ENCODE measurements at regions not wholly inside any gene's neighbourhood (a gene's known extent, or its start where the extent isn't known, plus 50 kb on each side); places are given as distances from the start of the nearest gene placed in this dataset.

- Histone ChIP-seq H3K27ac (no peak overlapping the region), H3K36me3 (no peaks in the 10 kb centered on the region), H3K4me3 (no peak overlapping the region), H3K27me3 (no peaks in the 10 kb centered on the region), H3K4me1 (ENCODE audit: insufficient read depth) (no peaks in the 10 kb centered on the region), H3K9me3 (no peaks in the 10 kb centered on the region)
- DNase-seq, result no peak
- no peak for TF ChIP-seq CTCF (IDR thresholded peaks at IDR 0.05)
- TF ChIP-seq POLR2A (IDR thresholded peaks at IDR 0.05), result no peak
- no peak for TF ChIP-seq EP300 (IDR thresholded peaks at IDR 0.05)
- intact Hi-C loops (cut with DNase I), result no loop called here
These were observed 121.3 kb upstream of the NRXN1 start for GRCh38 chr2:51153236-51153635.

GRCh38 chr2:51151490-51152140 lies 119.7 kb upstream of the NRXN1 start:
- TF ChIP-seq CTCF (IDR thresholded peaks at IDR 0.05) (no peak), POLR2A (IDR thresholded peaks at IDR 0.05) (no peak)
- no peak for DNase-seq
- Histone ChIP-seq H3K9me3 (no peaks in the 10 kb centered on the region), H3K36me3 (no peaks in the 10 kb centered on the region), H3K4me1 (ENCODE audit: insufficient read depth) (no peaks in the 10 kb centered on the region), H3K4me3 (no peak overlapping the region), H3K27me3 (no peaks in the 10 kb centered on the region), H3K27ac (no peak overlapping the region)
- intact Hi-C loops (cut with DNase I), result no loop called here
- 93 to 95% (median 93%) methylated on average over 22 to 30 of the region's 30 CpGs for WGBS, 3 donors

- intact Hi-C loops (cut with DNase I), result no loop called here
- no peaks in the 10 kb centered on the region for H3K4me1 ChIP-seq (ENCODE audit: insufficient read depth)
- H3K4me3 ChIP-seq, result no peak overlapping the region
- H3K36me3 ChIP-seq, result no peaks in the 10 kb centered on the region
- no peak for TF ChIP-seq EP300 (IDR thresholded peaks at IDR 0.05)
- no peak for TF ChIP-seq CTCF (IDR thresholded peaks at IDR 0.05)
- TF ChIP-seq POLR2A (IDR thresholded peaks at IDR 0.05), result no peak
- no peaks in the 10 kb centered on the region for H3K9me3 ChIP-seq
- H3K27ac ChIP-seq, result no peak overlapping the region
- WGBS, 3 donors, result 85 to 90% (median 87%) methylated on average over 2 of the region's 2 CpGs
- no peak for DNase-seq
- no peaks in the 10 kb centered on the region for H3K27me3 ChIP-seq
These were observed 117.8 kb upstream of the NRXN1 start for GRCh38 chr2:51149725-51150124.

GRCh38 chr2:51145761-51146160 lies 113.8 kb upstream of the NRXN1 start:
- TF ChIP-seq CTCF (IDR thresholded peaks at IDR 0.05) (no peak), EP300 (IDR thresholded peaks at IDR 0.05) (no peak), POLR2A (IDR thresholded peaks at IDR 0.05) (no peak)

More at GRCh38 chr2:51145761-51146160, 113.8 kb upstream of the NRXN1 start:
- Histone ChIP-seq H3K4me1 (ENCODE audit: insufficient read depth) (no peaks in the 10 kb centered on the region), H3K36me3 (no peaks in the 10 kb centered on the region), H3K27me3 (no peaks in the 10 kb centered on the region), H3K27ac (no peak overlapping the region), H3K4me3 (no peak overlapping the region), H3K9me3 (no peaks in the 10 kb centered on the region)
- DNase-seq, result no peak
- 81 to 93% (median 87%) methylated on average over 6 of the region's 6 CpGs for WGBS, 3 donors
- intact Hi-C loops (cut with DNase I), result no loop called here
